Stomach (tissue), 4 donors: ENCODE measurements at regions not wholly inside any gene's neighbourhood (a gene's known extent, or its start where the extent isn't known, plus 50 kb on each side); places are given as distances from the start of the nearest gene placed in this dataset.

Experiments used
- EP300 ChIP-seq: sonication (generic); formaldehyde crosslinking; IDR thresholded peaks from one replicate; pipeline ENCODE4 v1.6.1; 2017; ENCODE audit warnings: antibody characterized with exemption
- POLR2A ChIP-seq, 4 donors: fragments of 450-650 bp; IDR thresholded peaks; one replicate each; pipeline ENCODE4 v1.6.1; 2016; ENCODE audit warnings: antibody characterized with exemption in 4 of 4, control low read depth in 2 of 4, mild to moderate bottlenecking in 1 of 4, moderate library complexity in 1 of 4
- POLR2AphosphoS5 ChIP-seq, 3 donors: sonication (generic); formaldehyde crosslinking; IDR thresholded peaks; one replicate each; pipeline ENCODE4 v1.6.1; 2016; ENCODE audit warnings: antibody characterized with exemption in 3 of 3
- TF ChIP-seq, protein P1 (sequence below), 7 experiments: fragments of 450-650 bp in 4 of 7; fragments of 200-600 bp in 3 of 7; sonication (generic) in 3 of 7; IDR thresholded peaks; one replicate each; pipeline ENCODE4 v1.5.1; 2016 to 2019; ENCODE audit warnings: antibody characterized with exemption in 7 of 7, control low read depth in 2 of 7, mild to moderate bottlenecking in 1 of 7

DNA sequence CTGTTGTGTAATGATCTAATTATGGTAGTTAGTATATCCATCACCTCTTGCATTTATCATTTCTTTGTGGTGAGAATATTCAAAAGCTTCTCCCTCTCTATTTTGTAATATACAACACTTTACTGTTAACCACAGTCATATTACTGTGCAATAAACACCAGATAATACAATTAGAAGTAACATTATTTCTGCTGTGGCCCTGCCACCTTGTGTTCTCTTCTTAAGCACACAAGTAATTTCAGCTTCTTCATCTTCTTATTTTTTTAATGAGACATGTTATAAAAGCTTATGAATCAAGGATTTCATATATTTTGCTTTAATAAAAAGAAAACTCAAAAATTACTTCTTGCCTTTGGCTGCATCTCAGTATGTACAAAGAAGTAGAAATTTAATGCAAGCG is 675.2 kb upstream of the INTU start:
- TF ChIP-seq, protein P1, sequence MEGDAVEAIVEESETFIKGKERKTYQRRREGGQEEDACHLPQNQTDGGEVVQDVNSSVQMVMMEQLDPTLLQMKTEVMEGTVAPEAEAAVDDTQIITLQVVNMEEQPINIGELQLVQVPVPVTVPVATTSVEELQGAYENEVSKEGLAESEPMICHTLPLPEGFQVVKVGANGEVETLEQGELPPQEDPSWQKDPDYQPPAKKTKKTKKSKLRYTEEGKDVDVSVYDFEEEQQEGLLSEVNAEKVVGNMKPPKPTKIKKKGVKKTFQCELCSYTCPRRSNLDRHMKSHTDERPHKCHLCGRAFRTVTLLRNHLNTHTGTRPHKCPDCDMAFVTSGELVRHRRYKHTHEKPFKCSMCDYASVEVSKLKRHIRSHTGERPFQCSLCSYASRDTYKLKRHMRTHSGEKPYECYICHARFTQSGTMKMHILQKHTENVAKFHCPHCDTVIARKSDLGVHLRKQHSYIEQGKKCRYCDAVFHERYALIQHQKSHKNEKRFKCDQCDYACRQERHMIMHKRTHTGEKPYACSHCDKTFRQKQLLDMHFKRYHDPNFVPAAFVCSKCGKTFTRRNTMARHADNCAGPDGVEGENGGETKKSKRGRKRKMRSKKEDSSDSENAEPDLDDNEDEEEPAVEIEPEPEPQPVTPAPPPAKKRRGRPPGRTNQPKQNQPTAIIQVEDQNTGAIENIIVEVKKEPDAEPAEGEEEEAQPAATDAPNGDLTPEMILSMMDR (IDR thresholded peaks at IDR 0.05), result no peak
- TF ChIP-seq EP300 (no peak), POLR2A (IDR thresholded peaks at IDR 0.05) (no peak), POLR2AphosphoS5 (IDR thresholded peaks at IDR 0.05) (no peak)
